Heart left ventricle (tissue), 16 donors: ENCODE measurements at regions not wholly inside any gene's neighbourhood (a gene's known extent, or its start where the extent isn't known, plus 50 kb on each side); places are given as distances from the start of the nearest gene placed in this dataset.

ENCODE experiments used
- ATAC-seq, 4 donors: fragments of 200-7000 bp; cut with Tn5 transposase; one replicate each; pipeline ENCODE4 v1.9.1; 2020 to 2022; ENCODE audit warnings: moderate library complexity in 4 of 4, mild to moderate bottlenecking in 3 of 4, moderate number of reproducible peaks in 1 of 4
- DNase-seq, 5 donors: peaks; one replicate each; pipeline ENCODE4 v3.0.0-alpha.2; 2020
- H3K27ac ChIP-seq, 12 donors: fragments of 200-600 bp; sonication (generic) in 4 of 12; one replicate each; pipeline versions ENCODE4 v1.5.0 to v1.8.0; 2016 to 2022; ENCODE audit warnings: mild to moderate bottlenecking in 2 of 12
- H3K27me3 ChIP-seq, 9 donors: fragments of 200-600 bp; sonication (generic) in 2 of 9; one replicate each; pipeline versions ENCODE4 v1.5.1 to v1.8.0; 2016 to 2022; ENCODE audit warnings: mild to moderate bottlenecking in 3 of 9
- H3K36me3 ChIP-seq, 9 donors: fragments of 200-600 bp; sonication (generic) in 2 of 9; one replicate each; pipeline versions ENCODE4 v1.5.0 to v1.8.0; 2018 to 2022; ENCODE audit warnings: mild to moderate bottlenecking in 2 of 9
- H3K4me1 ChIP-seq, 12 donors: fragments of 200-600 bp; sonication (generic) in 4 of 12; one replicate each; pipeline versions ENCODE4 v1.5.0 to v1.8.0; 2016 to 2022; ENCODE audit warnings: mild to moderate bottlenecking in 3 of 12
- H3K4me3 ChIP-seq, 12 donors: fragments of 200-600 bp; sonication (generic) in 4 of 12; one replicate each; pipeline versions ENCODE4 v1.5.0 to v1.8.0; 2017 to 2022; ENCODE audit warnings: mild to moderate bottlenecking in 9 of 12, moderate library complexity in 4 of 12
- H3K9me3 ChIP-seq, 12 donors: fragments of 200-600 bp; sonication (generic) in 4 of 12; one replicate each; pipeline versions ENCODE4 v1.5.0 to v1.8.0; 2016 to 2022; ENCODE audit warnings: mild to moderate bottlenecking in 1 of 12
- CTCF ChIP-seq, 12 donors: fragments of 200-600 bp; sonication (generic) in 4 of 12; IDR thresholded peaks; one replicate each; pipeline versions ENCODE4 v1.5.0 to v1.8.0; 2018 to 2022; ENCODE audit warnings: antibody characterized with exemption in 12 of 12, mild to moderate bottlenecking in 5 of 12
- POLR2A ChIP-seq, 2 donors: fragments of 450-650 bp; IDR thresholded peaks; one replicate each; pipeline ENCODE4 v1.6.1; 2017; ENCODE audit warnings: antibody characterized with exemption in 2 of 2, mild to moderate bottlenecking in 2 of 2, moderate library complexity in 2 of 2
- WGBS, 4 donors: extraction: QIAGEN DNeasy Blood & Tissue Kit in 2 of 4; methylation state at CpG; one replicate each; pipeline versions ENCODE4 v1.1.5 to v1.1.7; 2013 to 2018; 5-methylcytosine and 5-hydroxymethylcytosine counted together
- intact Hi-C, 10 donors: fragments of 100-400 bp; cut with DNase I; formaldehyde crosslinking; loops; one replicate each; pipeline versions ENCODE4 v1.11.1 to v1.14.2; 2022
- donor health status: ischemic (EF 13 %, LVEDD 7.1; RV severe dilation, severe dysfunction).
- donor health status: healthy with polysubstance abuse.
- donor health status: DM: no; HTN: yes; CAD: no.
- donor health status: DM: no; HTN: no; CAD: no.
- donor health status: ischemic (EF 25% LVEDD 6.9; RV normal size, moderate dysfunction).
- donor health status: ischemic (EF 25% LVEDD 5.7; RV mildly dilated, moderate dysfunction).
- donor health status: healthy.
- donor health status: DM: yes; HTN: yes; CAD: no.
- donor health status: ischemic (EF 35%, LVEDD 5.7; RV mildly dilated, moderate dysfunction).
- donor health status: nonischemic (EF 11% LVEDD 7.7; RV severe dilation, severe dysfunction).
- donor health status: DM: yes; HTN: yes; CAD: no.
- donor health status: PGD.
- donor health status: ischemic (EF 29% LVEDD 5.4; RV normal size, mild dysfunction).
- donor health status: nonischemic (EF 23%, LVEDD 6.1; RV moderate dilation, normal function).

- intact Hi-C loops: no loop called here
- H3K27me3 ChIP-seq: peaks cover 0 to 26% (median 0%) of the 10 kb centered on the region in 9 donors
- H3K4me1 ChIP-seq: no peaks in the 10 kb centered on the region
- peak in 2 of 5 donors; percentile 14 to 48 for DNase-seq
- H3K9me3 ChIP-seq: peaks cover 0 to 8% (median 0%) of the 10 kb centered on the region in 12 donors
- no peak for TF ChIP-seq CTCF (IDR thresholded peaks at IDR 0.05)
- no peak for TF ChIP-seq POLR2A (IDR thresholded peaks at IDR 0.05)
- H3K4me3 ChIP-seq: no peak overlapping the region
- WGBS, 4 donors: 62 to 70% (median 65%) methylated on average over 26 to 27 of the region's 27 CpGs
- no peak overlapping the region for H3K27ac ChIP-seq
- no peaks in the 10 kb centered on the region for H3K36me3 ChIP-seq
- ATAC-seq: no peak
Observed at GRCh38 chr14:101506926-101507835, 54.1 kb upstream of the DIO3 start.

- Histone ChIP-seq H3K36me3 (no peaks in the 10 kb centered on the region), H3K4me1 (no peaks in the 10 kb centered on the region), H3K27ac (no peak overlapping the region), H3K9me3 (peaks cover 0 to 8% (median 0%) of the 10 kb centered on the region in 12 donors), H3K4me3 (no peak overlapping the region), H3K27me3 (peaks cover 0 to 20% (median 0%) of the 10 kb centered on the region in 9 donors)
- 86 to 94% (median 88%) methylated on average over 4 of the region's 4 CpGs for WGBS, 4 donors
- intact Hi-C loops: no loop called here
- ATAC-seq (no peak), DNase-seq (no peak)
- no peak for TF ChIP-seq POLR2A (IDR thresholded peaks at IDR 0.05)
- no peak for TF ChIP-seq CTCF (IDR thresholded peaks at IDR 0.05)
Observed at GRCh38 chr14:101507836-101508150, 53.5 kb upstream of the DIO3 start.

GRCh38 chr14:101508196-101508947, 52.9 kb upstream of the DIO3 start:
- intact Hi-C loops: no loop called here
- TF ChIP-seq POLR2A (IDR thresholded peaks at IDR 0.05): no peak
- no peak for TF ChIP-seq CTCF (IDR thresholded peaks at IDR 0.05)
- peaks cover 0 to 5% (median 0%) of the 10 kb centered on the region in 12 donors for H3K9me3 ChIP-seq
- no peaks in the 10 kb centered on the region for H3K4me1 ChIP-seq
- DNase-seq (no peak), ATAC-seq (no peak)
- peaks cover 0 to 20% (median 0%) of the 10 kb centered on the region in 9 donors for H3K27me3 ChIP-seq
- WGBS, 4 donors: 87 to 89% (median 88%) methylated on average over 11 to 12 of the region's 12 CpGs
- H3K27ac ChIP-seq: no peak overlapping the region
- no peaks in the 10 kb centered on the region for H3K36me3 ChIP-seq
- no peak overlapping the region for H3K4me3 ChIP-seq
